ENCODE measurements at regions not wholly inside any gene's neighbourhood (a gene's known extent, or its start where the extent isn't known, plus 50 kb on each side); places are given as distances from the start of the nearest gene placed in this dataset.

DNA sequence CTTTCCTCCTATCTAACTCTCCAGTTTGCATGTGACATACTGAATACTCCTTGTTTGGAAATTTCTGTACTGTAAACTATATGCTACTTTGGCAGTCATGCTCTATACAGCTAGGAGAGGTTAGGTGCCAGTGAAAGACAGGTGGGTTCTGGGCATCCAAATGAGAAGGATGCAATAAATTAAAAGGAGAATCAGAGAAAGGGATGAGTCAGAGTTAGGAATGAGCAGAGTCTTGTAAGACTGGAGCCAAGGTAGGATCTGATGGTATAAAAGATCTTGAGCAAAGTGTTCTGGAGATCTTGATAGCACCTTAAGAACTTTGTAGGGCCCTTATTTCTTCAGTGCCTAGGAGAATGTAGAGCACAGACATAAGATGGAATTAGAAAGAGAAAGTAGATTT is 58.7 kb upstream of the STAM2 start:
- TF ChIP-seq, protein P1, sequence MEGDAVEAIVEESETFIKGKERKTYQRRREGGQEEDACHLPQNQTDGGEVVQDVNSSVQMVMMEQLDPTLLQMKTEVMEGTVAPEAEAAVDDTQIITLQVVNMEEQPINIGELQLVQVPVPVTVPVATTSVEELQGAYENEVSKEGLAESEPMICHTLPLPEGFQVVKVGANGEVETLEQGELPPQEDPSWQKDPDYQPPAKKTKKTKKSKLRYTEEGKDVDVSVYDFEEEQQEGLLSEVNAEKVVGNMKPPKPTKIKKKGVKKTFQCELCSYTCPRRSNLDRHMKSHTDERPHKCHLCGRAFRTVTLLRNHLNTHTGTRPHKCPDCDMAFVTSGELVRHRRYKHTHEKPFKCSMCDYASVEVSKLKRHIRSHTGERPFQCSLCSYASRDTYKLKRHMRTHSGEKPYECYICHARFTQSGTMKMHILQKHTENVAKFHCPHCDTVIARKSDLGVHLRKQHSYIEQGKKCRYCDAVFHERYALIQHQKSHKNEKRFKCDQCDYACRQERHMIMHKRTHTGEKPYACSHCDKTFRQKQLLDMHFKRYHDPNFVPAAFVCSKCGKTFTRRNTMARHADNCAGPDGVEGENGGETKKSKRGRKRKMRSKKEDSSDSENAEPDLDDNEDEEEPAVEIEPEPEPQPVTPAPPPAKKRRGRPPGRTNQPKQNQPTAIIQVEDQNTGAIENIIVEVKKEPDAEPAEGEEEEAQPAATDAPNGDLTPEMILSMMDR (IDR thresholded peaks at IDR 0.05), result no peak
- TF ChIP-seq POLR2AphosphoS5 (IDR thresholded peaks at IDR 0.05) (no peak), EP300 (IDR thresholded peaks at IDR 0.05) (no peak)

All from upper lobe of left lung (tissue), 4 donors.